GM13976 (cell line): ENCODE measurements at regions not wholly inside any gene's neighbourhood (a gene's known extent, or its start where the extent isn't known, plus 50 kb on each side); places are given as distances from the start of the nearest gene placed in this dataset.

ENCODE experiments used
- DNase-seq: peaks from one replicate; pipeline ENCODE4 v3.0.0; 2012; ENCODE audit warnings: low spot score
- CTCF ChIP-seq: IDR thresholded peaks from 2 replicates; pipeline ENCODE4 v1.5.1; 2012; ENCODE audit warnings: borderline replicate concordance, mild to moderate bottlenecking; ENCODE audit not compliant: insufficient read depth; ENCODE audit errors: extremely low read depth, missing control alignments, control extremely low read depth
- in situ Hi-C: fragments of 300-500 bp; cut with MboI; formaldehyde crosslinking; loops from one replicate; pipeline ENCODE4 v1.12.0; 2022; ENCODE audit warnings: low sequenced_read_pairs, mixed read lengths, inconsistent platforms; ENCODE audit not compliant: unreplicated experiment

- in situ Hi-C loops, result no loop called here
- TF ChIP-seq CTCF, result no peak
Observed at GRCh38 chr9:29882767-29883166, 2309.5 kb upstream of the C9orf72 start.

GRCh38 chr9:29906065-29906464 lies 2332.8 kb upstream of the C9orf72 start:
- no peak for TF ChIP-seq CTCF
- DNase-seq, result no peak
- in situ Hi-C loops, result no loop called here

More at GRCh38 chr9:29882767-29883166, 2309.5 kb upstream of the C9orf72 start:
- DNase-seq, result no peak

- no peak for DNase-seq
- in situ Hi-C loops, result no loop called here
- TF ChIP-seq CTCF, result no peak
Observed at GRCh38 chr9:29928072-29928471, 2354.8 kb upstream of the C9orf72 start.

- TF ChIP-seq CTCF, result no peak
- in situ Hi-C loops, result no loop called here
Observed at GRCh38 chr9:29939559-29939958, 2366.3 kb upstream of the C9orf72 start.

GRCh38 chr9:29945012-29945411 lies 2371.7 kb upstream of the C9orf72 start:
- TF ChIP-seq CTCF, result no peak
- in situ Hi-C loops, result no loop called here
- DNase-seq, result no peak

More at GRCh38 chr9:29939559-29939958, 2366.3 kb upstream of the C9orf72 start:
- no peak for DNase-seq

- in situ Hi-C loops, result no loop called here
- DNase-seq, result no peak
- TF ChIP-seq CTCF, result no peak
Observed at GRCh38 chr9:29958469-29958868, 2385.2 kb upstream of the C9orf72 start.

GRCh38 chr9:29965834-29966233 lies 2392.6 kb upstream of the C9orf72 start:
- in situ Hi-C loops, result no loop called here
- no peak for DNase-seq
- TF ChIP-seq CTCF, result no peak
